Stimulated activated CD8-positive, alpha-beta memory T cell treated with anti-CD3 and anti-CD28 coated beads, Interleukin-7, amount 100 ng/mL, for 4 hours (primary cell): ENCODE measurements at regions not wholly inside any gene's neighbourhood (a gene's known extent, or its start where the extent isn't known, plus 50 kb on each side); places are given as distances from the start of the nearest gene placed in this dataset.
"Not testable (repeated sequence)": the region's sequence is repeated elsewhere in the genome, so short reads cannot be mapped to it uniquely, and the experiment has no call there.

Experiments
- DNase-seq, 2 donors: peaks; one replicate each; pipeline ENCODE4 v3.0.0-alpha.2; 2020; ENCODE audit warnings: low read depth in 2 of 2

- no peak for DNase-seq
Observed at GRCh38 chr15:62641825-62642224, 400.7 kb upstream of the TPM1 start.

DNA sequence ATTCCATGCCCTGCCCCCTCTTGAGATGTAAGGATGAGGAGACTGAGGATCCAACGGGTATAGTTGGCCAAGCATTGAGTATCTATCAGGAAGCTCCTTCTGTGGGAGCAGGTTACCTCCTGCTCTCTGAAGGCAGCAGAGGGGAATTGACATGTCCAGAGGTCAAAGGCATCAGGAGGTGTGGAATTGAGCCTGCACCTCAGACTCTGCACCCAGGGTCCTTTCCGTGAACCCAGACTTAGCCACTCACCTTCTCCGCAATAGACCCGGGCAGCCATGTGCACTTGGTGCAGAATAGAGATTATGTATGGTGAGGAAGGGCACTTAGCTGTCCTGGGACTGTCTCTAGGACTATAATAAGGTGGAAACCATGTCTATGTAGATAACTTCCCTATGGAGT is 399.0 kb upstream of the TPM1 start:
- DNase-seq = no peak

GRCh38 chr15:62644216-62644888 is 398.2 kb upstream of the TPM1 start:
- no peak for DNase-seq

DNA sequence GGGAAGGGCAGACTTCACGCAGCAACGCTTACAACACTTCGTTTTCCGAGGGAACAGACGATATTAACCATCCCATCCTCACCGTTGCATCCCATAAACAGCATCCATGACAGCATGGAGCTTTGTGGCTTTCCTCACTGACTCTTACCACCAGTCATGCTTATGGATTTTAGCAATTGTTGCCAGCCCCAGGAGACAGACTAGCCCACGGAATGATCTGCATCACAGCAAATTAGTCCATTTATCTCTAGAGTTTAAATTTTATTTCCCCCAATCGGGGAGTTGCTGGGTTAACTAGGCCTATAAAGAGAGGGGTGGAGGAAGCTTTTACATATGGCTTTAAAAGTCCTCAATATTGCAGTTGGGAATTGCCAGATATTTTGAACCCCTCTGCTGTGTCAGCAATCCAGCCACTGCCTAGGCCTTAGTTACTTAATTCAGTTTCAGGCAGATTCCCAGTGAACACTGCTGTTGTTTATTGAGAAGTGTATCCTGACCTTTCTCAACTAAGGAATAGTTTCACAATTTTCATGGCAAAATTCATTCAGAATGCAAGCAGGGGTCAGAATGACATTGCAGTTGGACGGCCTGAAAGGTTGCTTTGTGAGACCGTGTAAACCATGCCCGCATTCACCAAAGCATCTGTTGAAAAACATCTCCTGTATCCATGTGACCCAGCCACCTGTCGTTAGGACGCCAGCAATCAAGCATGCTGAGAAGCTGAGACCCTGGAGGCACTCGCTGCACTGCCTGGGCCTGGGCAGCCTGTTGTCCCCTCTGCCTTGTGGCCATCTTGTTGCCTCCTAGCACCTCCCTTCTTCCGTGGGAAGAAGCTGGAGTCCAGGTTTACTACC is 397.4 kb upstream of the TPM1 start:
- DNase-seq = no peak

- no peak for DNase-seq
Observed at GRCh38 chr15:62647202-62647842, 395.2 kb upstream of the TPM1 start.

DNA sequence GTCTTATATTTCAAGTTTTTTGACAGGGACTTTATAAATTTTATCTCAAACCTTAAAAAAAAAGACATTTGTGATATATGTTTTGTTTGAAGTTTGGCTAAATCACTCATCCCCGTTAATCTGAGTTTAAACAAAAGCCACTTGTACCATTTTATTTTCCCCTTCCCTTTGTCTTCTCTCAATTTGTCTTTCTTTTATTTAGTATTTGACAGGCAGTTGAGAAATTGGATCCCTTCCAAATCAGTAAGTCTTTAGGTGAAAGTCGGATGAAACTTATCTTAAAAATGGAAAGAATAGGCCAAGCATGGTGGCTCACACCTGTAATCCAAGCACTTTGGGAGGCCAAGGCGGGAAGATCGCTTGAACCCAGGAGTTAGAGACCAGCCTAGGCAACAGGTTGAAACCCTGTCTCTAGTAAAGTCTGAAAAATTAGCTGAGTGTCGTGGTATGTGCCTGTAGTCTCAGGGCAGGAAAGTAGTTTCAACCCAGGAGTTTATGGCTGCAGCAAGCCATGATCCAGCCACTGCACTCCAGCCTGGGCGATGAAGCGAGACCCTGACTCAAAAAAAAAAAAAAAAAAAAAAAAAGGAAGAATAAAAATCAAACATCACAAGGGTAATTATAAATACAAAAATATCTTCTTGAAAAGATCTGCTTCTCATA is 394.6 kb upstream of the TPM1 start:
- DNase-seq = no peak

- no peak for DNase-seq
Observed at GRCh38 chr15:62648954-62649353, 393.6 kb upstream of the TPM1 start.

- DNase-seq = no peak
Observed at GRCh38 chr15:62649793-62650420, 392.6 kb upstream of the TPM1 start.

- DNase-seq = no peak
Observed at GRCh38 chr15:62653122-62653521, 389.4 kb upstream of the TPM1 start.

- DNase-seq = no peak
Observed at GRCh38 chr15:62656071-62656470, 386.5 kb upstream of the TPM1 start.

GRCh38 chr15:62657501-62657900 is 385.0 kb upstream of the TPM1 start:
- not testable (repeated sequence) for DNase-seq

GRCh38 chr15:62658498-62658897 is 384.0 kb upstream of the TPM1 start:
- DNase-seq = no peak

DNA sequence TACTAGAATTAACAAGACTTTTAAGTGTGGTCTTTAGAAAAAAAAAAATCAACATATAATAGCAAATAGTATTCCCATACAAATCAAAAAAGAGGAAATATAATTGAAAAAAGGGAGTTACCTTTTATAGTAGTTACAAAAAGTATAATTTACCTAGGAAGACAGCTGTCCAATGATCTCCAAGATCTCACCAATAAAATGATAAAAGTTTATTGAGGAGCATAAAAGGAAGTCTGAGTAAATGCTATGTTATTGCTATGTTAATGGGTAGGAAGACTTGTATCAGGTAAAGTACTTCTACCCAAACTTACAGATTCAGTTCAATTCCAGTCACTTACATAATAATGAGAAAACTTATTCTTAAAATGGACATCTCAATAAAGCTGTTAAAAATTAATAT is 379.0 kb upstream of the TPM1 start:
- DNase-seq = no peak

GRCh38 chr15:62665449-62665848 is 377.1 kb upstream of the TPM1 start:
- DNase-seq = no peak

DNA sequence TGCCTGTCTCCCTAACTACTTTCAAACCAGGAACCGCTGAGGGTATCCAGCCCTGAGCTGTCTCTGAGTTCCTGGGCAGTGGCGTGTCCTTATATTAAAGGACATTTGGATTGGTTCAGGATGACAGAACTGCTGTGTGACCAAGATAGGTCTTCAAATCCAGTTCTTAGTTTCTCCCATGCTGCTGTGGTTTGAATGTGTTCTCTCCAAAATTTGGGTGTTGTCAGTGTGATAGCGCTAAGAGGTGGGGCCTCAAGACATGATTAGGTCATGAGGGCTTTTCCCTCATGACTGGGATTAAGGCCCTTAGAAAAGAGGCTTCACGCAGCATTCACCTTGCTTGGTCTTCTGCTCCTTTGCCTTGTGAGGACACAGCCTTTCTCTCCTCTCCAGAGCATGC is 376.5 kb upstream of the TPM1 start:
- DNase-seq = no peak

GRCh38 chr15:62672268-62672667 is 370.3 kb upstream of the TPM1 start:
- no peak for DNase-seq

DNA sequence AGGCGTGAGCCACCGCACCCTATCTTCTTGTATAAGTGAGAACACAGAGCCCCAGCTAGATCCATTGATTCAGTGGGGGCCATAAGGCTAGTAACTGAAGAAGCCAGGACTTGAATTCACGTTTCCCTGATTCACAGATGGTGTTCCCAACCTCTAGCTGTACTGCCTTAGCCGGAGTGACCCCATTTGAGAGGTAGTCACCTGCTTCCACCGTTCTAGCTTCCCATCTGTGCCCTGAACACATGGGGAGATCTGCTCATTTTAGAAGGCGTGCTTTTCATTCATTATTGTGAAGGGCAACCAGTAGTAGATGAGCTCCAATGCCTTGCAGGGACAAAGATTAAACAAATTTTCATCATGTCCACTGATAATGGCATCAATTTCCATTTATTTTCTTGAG is 365.7 kb upstream of the TPM1 start:
- no peak for DNase-seq

DNA sequence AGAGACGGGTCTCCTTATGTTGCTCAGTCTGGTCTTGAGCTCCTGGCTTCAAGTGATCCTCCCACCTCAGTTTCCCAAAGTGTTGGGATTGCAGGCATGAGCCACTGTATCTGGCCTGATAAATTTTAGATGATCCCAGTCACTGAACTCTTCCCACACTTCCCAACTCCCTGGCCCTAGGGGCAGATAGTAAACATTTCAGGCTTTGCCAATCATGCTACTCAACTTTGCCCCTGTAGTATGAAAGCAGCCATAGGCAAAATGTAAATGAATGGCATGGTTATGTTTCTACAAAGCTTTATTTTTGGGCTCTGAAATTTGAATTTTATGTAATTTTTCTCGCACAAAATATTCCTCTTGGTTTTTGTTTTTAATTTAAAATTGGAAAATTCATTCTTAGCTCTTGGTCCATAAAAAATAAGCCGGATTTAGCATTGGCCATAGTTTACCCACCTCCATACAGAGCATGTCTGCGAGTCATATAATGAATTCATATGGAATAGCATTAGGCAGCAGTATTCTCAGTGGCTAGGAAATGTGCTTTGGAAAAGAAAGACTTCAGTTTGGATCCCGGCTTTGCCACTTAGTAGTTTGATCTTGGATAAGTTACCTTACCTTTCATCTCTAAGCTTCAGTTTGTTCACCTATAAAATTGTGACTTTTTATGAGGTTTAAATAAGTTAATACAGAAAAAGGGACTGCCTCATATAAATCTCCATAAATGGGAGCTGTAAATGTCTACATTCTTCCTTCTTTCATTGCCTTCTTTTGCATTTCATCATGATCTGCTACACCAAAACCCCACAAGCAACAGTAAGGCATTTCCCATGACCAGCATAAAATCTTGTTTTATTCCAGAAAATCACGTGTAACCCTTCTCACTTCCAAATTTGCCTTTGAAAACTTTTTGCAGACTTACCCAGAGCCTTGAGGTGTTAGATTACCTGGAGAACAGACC is 360.3 kb upstream of the TPM1 start:
- no peak for DNase-seq

DNA sequence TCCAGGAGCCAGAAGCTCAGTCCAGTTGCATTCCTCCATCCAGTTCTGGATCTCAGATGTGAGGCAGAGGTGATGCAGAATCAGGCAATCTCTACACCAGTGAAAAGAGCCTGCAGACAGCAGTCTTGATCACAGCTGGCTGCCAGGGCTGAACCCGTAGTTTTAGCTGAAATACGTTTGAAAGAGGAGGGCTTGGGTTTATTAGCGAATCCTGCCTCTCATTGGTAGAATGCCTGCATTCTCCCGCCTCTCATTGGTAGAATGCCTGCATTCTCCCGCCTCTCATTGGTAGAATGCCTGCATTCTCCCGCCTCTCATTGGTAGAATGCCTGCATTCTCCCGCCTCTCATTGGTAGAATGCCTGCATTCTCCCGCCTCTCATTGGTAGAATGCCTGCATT is 359.4 kb upstream of the TPM1 start:
- DNase-seq = not testable (repeated sequence)

GRCh38 chr15:62684123-62684808 is 358.3 kb upstream of the TPM1 start:
- no peak for DNase-seq
